ENCODE measurements at regions not wholly inside any gene's neighbourhood (a gene's known extent, or its start where the extent isn't known, plus 50 kb on each side); places are given as distances from the start of the nearest gene placed in this dataset.

GRCh38 chr14:106599209-106599608 is 1072.8 kb downstream of the TMEM121 start:
- TF ChIP-seq CTCF (IDR thresholded peaks at IDR 0.05): no peak
- TF ChIP-seq POLR2A (IDR thresholded peaks at IDR 0.05): no peak

All from stomach (tissue), 4 donors.